IMR-90 (cell line): ENCODE measurements at regions not wholly inside any gene's neighbourhood (a gene's known extent, or its start where the extent isn't known, plus 50 kb on each side); places are given as distances from the start of the nearest gene placed in this dataset.

ENCODE experiments used
- ATAC-seq: fragments of 200-7000 bp; cut with Tn5 transposase; 2 replicates; pipeline ENCODE4 v1.9.1; 2020; ENCODE audit warnings: low read depth, mild to moderate bottlenecking, moderate library complexity
- BruUV-seq: library from RNA; stranded (reverse); fragments of 400-500 nt; replicated peaks from 2 replicates; lab custom pipeline; 2021; lab: Mats Ljungman, UMichigan
- CTCF ChIA-PET: fragments of 300-600 bp; formaldehyde crosslinking; extraction: SDS; loops from one replicate; lab custom pipeline; 2021; ENCODE audit warnings: antibody characterized with exemption; lab: Yijun Ruan, JAX
- POLR2A ChIA-PET: fragments of 300-600 bp; sonication (Branson Sonifier 250); formaldehyde crosslinking; loops from one replicate; lab custom pipeline; 2022; ENCODE audit warnings: antibody characterized with exemption; ENCODE audit not compliant: unreplicated experiment; lab: Charles Lee
- DNase-seq: peaks from one replicate; pipeline ENCODE4 v3.0.0; 2013
- H2AFZ ChIP-seq: replicated peaks from 2 replicates; pipeline ENCODE3; 2013; ENCODE audit warnings: low read length, mild to moderate bottlenecking; ENCODE audit not compliant: poor library complexity
- H2AK5ac ChIP-seq: 2 replicates; pipeline ENCODE4 v1.6.1; 2013; ENCODE audit warnings: low read depth, low read length, inconsistent platforms
- H2AK9ac ChIP-seq: replicated peaks from 2 replicates; pipeline ENCODE3; 2013; ENCODE audit warnings: mild to moderate bottlenecking, low read depth, low read length, moderate library complexity; ENCODE audit not compliant: poor library complexity
- H2BK120ac ChIP-seq: 2 replicates; pipeline ENCODE4 v1.6.1; 2013; ENCODE audit warnings: low read depth, low read length, inconsistent platforms
- H2BK15ac ChIP-seq: 3 replicates; pipeline ENCODE4 v1.6.1; 2013; ENCODE audit warnings: low read depth, low read length, inconsistent platforms
- H2BK20ac ChIP-seq: 2 replicates; pipeline ENCODE4 v1.6.1; 2013; ENCODE audit warnings: low read depth, mild to moderate bottlenecking, inconsistent platforms, low read length, moderate library complexity
- H2BK5ac ChIP-seq: 2 replicates; pipeline ENCODE4 v1.6.1; 2013; ENCODE audit warnings: mild to moderate bottlenecking, low read depth, low read length, inconsistent platforms; ENCODE audit not compliant: poor library complexity, severe bottlenecking
- H3K14ac ChIP-seq: replicated peaks from 2 replicates; pipeline ENCODE4 v1.6.1; 2013; ENCODE audit warnings: low read depth, low read length, inconsistent platforms
- H3K18ac ChIP-seq: 2 replicates; pipeline ENCODE4 v1.6.1; 2013; ENCODE audit warnings: low read depth, low read length, control low read depth
- H3K23ac ChIP-seq: 2 replicates; pipeline ENCODE4 v1.6.1; 2013; ENCODE audit warnings: low read depth, low read length, inconsistent platforms
- H3K27ac ChIP-seq: 2 replicates; pipeline ENCODE4 v1.5.1; 2013; ENCODE audit warnings: mild to moderate bottlenecking, control low read depth, low read length; ENCODE audit not compliant: insufficient read depth
- H3K27me3 ChIP-seq: 2 replicates; pipeline ENCODE4 v1.6.1; 2013; ENCODE audit warnings: low read length; ENCODE audit not compliant: control insufficient read depth, insufficient read depth
- H3K36me3 ChIP-seq: 2 replicates; pipeline ENCODE4 v1.6.1; 2013; ENCODE audit warnings: low read length, mixed read lengths; ENCODE audit not compliant: control insufficient read depth, insufficient read depth
- H3K4ac ChIP-seq: 2 replicates; pipeline ENCODE4 v1.6.1; 2013; ENCODE audit warnings: low read depth, low read length, inconsistent platforms
- H3K4me1 ChIP-seq: 2 replicates; pipeline ENCODE4 v1.6.1; 2013; ENCODE audit warnings: low read length, mixed read lengths; ENCODE audit not compliant: control insufficient read depth, insufficient read depth
- H3K4me2 ChIP-seq: 2 replicates; pipeline ENCODE4 v1.6.1; 2013; ENCODE audit warnings: low read depth, mild to moderate bottlenecking, control low read depth, low read length, moderate library complexity
- H3K4me3 ChIP-seq: 2 replicates; pipeline ENCODE4 v1.5.1; 2013; ENCODE audit warnings: low read depth, mild to moderate bottlenecking, control low read depth, low read length, moderate library complexity; ENCODE audit not compliant: insufficient read depth
- H3K56ac ChIP-seq: 2 replicates; pipeline ENCODE4 v1.6.1; 2013; ENCODE audit warnings: low read length, inconsistent platforms; ENCODE audit not compliant: insufficient read depth; ENCODE audit errors: extremely low read depth
- H3K79me1 ChIP-seq, 2 experiments: 2 replicates each; pipeline ENCODE4 v1.6.1; 2013; ENCODE audit warnings: low read length in 2 of 2, inconsistent platforms in 1 of 2, low read depth in 1 of 2
- H3K9ac ChIP-seq: 2 replicates; pipeline ENCODE4 v1.6.1; 2013; ENCODE audit warnings: low read depth, low read length, control low read depth
- H3K9me1 ChIP-seq: 2 replicates; pipeline ENCODE4 v1.6.1; 2013; ENCODE audit warnings: low read length, inconsistent platforms; ENCODE audit not compliant: insufficient read depth
- H3K9me3 ChIP-seq: 2 replicates; pipeline ENCODE4 v1.6.1; 2013; ENCODE audit warnings: low read length; ENCODE audit not compliant: control insufficient read depth, insufficient read depth
- H4K20me1 ChIP-seq: 2 replicates; pipeline ENCODE4 v1.6.1; 2013; ENCODE audit warnings: low read length, inconsistent platforms; ENCODE audit not compliant: insufficient read depth
- H4K5ac ChIP-seq: 2 replicates; pipeline ENCODE4 v1.6.1; 2013; ENCODE audit warnings: mild to moderate bottlenecking, low read depth, low read length, control low read depth
- H4K8ac ChIP-seq, 2 experiments: 2 replicates each; pipeline ENCODE4 v1.6.1; 2013; ENCODE audit warnings: low read depth in 2 of 2, low read length in 2 of 2, control low read depth in 1 of 2, inconsistent platforms in 1 of 2
- H4K91ac ChIP-seq: 2 replicates; pipeline ENCODE4 v1.6.1; 2013; ENCODE audit warnings: low read depth, low read length, inconsistent platforms; ENCODE audit not compliant: insufficient read depth
- ELK1 ChIP-seq: fragments of 150-350 bp; IDR thresholded peaks from 2 replicates; pipeline ENCODE4 v1.6.1; 2016; ENCODE audit warnings: low read depth, mild to moderate bottlenecking, low read length, moderate library complexity, borderline replicate concordance
- RFX5 ChIP-seq: IDR thresholded peaks from 2 replicates; pipeline ENCODE4 v1.8.0; 2012; ENCODE audit warnings: low read depth, mild to moderate bottlenecking, low read length, moderate library complexity
- USF2 ChIP-seq: fragments of 150-350 bp; IDR thresholded peaks from 2 replicates; pipeline ENCODE4 v1.6.1; 2017; ENCODE audit warnings: mild to moderate bottlenecking, antibody characterized with exemption, low read length, low read depth
- WGBS, 2 experiments: methylation state at CpG; one replicate each; pipeline versions ENCODE4 v1.1.5 to v1.1.7; 2013; ENCODE audit warnings: missing lambda C conversion rate in 2 of 2; ENCODE audit not compliant: insufficient read length in 1 of 2; ENCODE audit errors: extremely low coverage in 2 of 2; 5-methylcytosine and 5-hydroxymethylcytosine counted together
- dilution Hi-C: fragments of 300-500 bp; cut with HindIII; formaldehyde crosslinking; loops from one replicate; pipeline ENCODE4 v1.14.3; 2018; ENCODE audit warnings: low sequenced_read_pairs; ENCODE audit not compliant: unreplicated experiment
- in situ Hi-C: fragments of 300-500 bp; cut with MboI; formaldehyde crosslinking; loops from 3 replicates; pipeline ENCODE4 v1.14.3; 2019; ENCODE audit warnings: low sequenced_read_pairs, inconsistent platforms, mixed read lengths
- intact Hi-C: fragments of 100-400 bp; cut with micrococcal nuclease; formaldehyde crosslinking; loops from 2 replicates; pipeline ENCODE4 v1.10.0; 2022

GRCh38 chr20:63102721-63103375, 96.1 kb upstream of the BHLHE23 start:
- peak; percentile 25 for ATAC-seq
- Histone ChIP-seq H4K8ac (no peak overlapping the region), H2BK5ac (no peak overlapping the region), H4K5ac (no peak overlapping the region), H2BK15ac (no peak overlapping the region), H2AK5ac (no peak overlapping the region), H3K9ac (no peak overlapping the region), H3K79me1 (no peaks in the 10 kb centered on the region), H3K4ac (no peak overlapping the region), H3K27ac (no peak overlapping the region), H2AFZ (peak overlapping the region; percentile 90), H2BK20ac (no peak overlapping the region), H3K36me3 (no peaks in the 10 kb centered on the region), H4K20me1 (no peaks in the 10 kb centered on the region; the same call in 1 of the 2 replicates), H3K4me3 (peak overlapping the region; percentile 67), H3K14ac (no peak overlapping the region), H3K9me3 (peaks cover 2% of the 10 kb centered on the region; the same call in 1 of the 2 replicates), H3K56ac (no peak overlapping the region), H4K91ac (no peak overlapping the region), H3K4me2 (no peak overlapping the region; the same call in 1 of the 2 replicates), H3K18ac (no peak overlapping the region), H3K23ac (no peak overlapping the region), H2AK9ac (no peak overlapping the region), H3K27me3 (peaks cover 16% of the 10 kb centered on the region; the same call in 1 of the 2 replicates), H3K9me1 (no peaks in the 10 kb centered on the region), H2BK120ac (no peak overlapping the region), H3K4me1 (peaks cover 4% of the 10 kb centered on the region; the same call in 1 of the 2 replicates)
- dilution Hi-C loops, result no loop called here
- in situ Hi-C loops, result no loop called here
- CTCF ChIA-PET, result no interaction called here
- DNase-seq, result peak; percentile 6
- 2% methylated on average over 16 of the region's 55 CpGs; no CpG with 5 or more reads in 1 of the 2 experiments for WGBS, 2 experiments
- POLR2A ChIA-PET, result no interaction called here
- BruUV-seq, result no TSS peak
- no peak for TF ChIP-seq ELK1
- TF ChIP-seq USF2, result peak; percentile 79
- TF ChIP-seq RFX5, result no peak
- intact Hi-C loops, result no loop called here
